BE2C (cell line): ENCODE measurements at regions not wholly inside any gene's neighbourhood (a gene's known extent, or its start where the extent isn't known, plus 50 kb on each side); places are given as distances from the start of the nearest gene placed in this dataset.

ENCODE experiments used
- DNase-seq: peaks from one replicate; pipeline ENCODE4 v3.0.0-alpha.2; 2020
- H3K27me3 ChIP-seq: fragments of 250-450 bp; sonication (Bioruptor Pico); 2 replicates; pipeline ENCODE4 v1.5.1; 2020; ENCODE audit warnings: mild to moderate bottlenecking
- H3K36me3 ChIP-seq: fragments of 250-450 bp; sonication (Bioruptor Pico); 2 replicates; pipeline ENCODE4 v1.5.1; 2020; ENCODE audit warnings: mild to moderate bottlenecking
- H3K4me1 ChIP-seq: fragments of 250-450 bp; sonication (Bioruptor Pico); 2 replicates; pipeline ENCODE4 v1.5.1; 2020
- H3K4me3 ChIP-seq: 2 replicates; pipeline ENCODE4 v1.5.1; 2011; ENCODE audit warnings: low read depth, low read length
- H3K9me3 ChIP-seq: fragments of 250-450 bp; sonication (Bioruptor Pico); 2 replicates; pipeline ENCODE4 v1.5.1; 2020
- CTCF ChIP-seq: IDR thresholded peaks from 2 replicates; pipeline ENCODE4 v1.5.1; 2012; ENCODE audit warnings: mild to moderate bottlenecking, low read depth, low read length

DNA sequence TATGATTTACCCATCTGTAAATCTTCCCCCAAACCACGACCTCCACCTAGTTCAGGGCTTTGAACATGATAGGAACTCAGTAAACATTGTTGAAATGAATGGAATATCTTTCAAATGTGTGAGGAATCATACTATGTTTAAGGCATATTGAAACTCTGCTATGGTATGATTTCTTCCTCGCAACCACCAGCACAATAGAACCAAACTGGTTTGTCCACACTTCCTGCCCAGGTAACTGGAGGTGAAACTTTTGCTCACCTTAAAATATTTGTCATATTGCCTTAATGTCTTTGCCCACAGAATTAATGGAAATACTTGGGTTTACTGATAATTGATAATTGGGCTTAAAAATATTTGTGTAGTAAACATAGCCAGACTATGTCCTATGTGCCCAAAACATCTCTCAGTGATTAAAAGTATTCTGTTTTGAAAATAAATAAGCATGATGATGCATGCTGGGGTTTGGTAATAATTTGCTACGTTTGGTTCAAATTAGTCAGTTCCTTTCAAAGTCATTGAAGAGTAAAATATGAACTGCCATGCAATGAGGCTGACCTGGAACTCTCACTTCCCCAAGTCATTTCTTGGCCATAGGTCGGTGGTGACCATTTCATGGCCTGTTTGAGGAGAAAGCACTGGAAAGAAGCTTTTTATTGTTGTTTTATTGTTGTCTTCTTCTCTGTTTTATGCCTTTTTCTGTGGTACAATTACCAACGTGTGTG is 73.3 kb downstream of the TNFSF18 start:
- Histone ChIP-seq H3K4me1 (no peaks in the 10 kb centered on the region), H3K36me3 (no peaks in the 10 kb centered on the region), H3K4me3 (no peak overlapping the region), H3K9me3 (no peaks in the 10 kb centered on the region), H3K27me3 (no peaks in the 10 kb centered on the region)
- TF ChIP-seq CTCF, result no peak
- DNase-seq, result no peak

DNA sequence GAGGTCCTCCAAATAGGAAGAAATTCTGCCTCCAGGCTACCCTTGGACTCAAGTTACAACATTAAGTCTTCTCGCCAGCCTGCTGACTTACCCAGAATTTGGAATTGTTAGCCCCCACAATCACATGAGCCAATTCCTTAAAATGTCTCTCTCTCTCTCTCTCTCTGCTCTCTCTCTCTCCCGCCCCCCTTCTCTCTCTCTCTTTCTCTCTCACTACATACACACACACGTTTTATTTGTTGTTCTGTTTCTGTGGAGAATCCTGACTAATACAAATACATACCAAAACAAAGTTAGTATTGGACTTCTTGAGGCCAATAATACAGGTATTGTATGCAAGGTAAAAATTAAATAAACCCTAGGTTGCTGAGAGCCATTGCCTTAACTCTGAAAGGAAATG is 72.1 kb downstream of the TNFSF18 start:
- Histone ChIP-seq H3K9me3 (no peaks in the 10 kb centered on the region), H3K4me1 (no peaks in the 10 kb centered on the region), H3K36me3 (no peaks in the 10 kb centered on the region), H3K27me3 (no peaks in the 10 kb centered on the region), H3K4me3 (no peak overlapping the region)
- TF ChIP-seq CTCF, result no peak
- no peak for DNase-seq

DNA sequence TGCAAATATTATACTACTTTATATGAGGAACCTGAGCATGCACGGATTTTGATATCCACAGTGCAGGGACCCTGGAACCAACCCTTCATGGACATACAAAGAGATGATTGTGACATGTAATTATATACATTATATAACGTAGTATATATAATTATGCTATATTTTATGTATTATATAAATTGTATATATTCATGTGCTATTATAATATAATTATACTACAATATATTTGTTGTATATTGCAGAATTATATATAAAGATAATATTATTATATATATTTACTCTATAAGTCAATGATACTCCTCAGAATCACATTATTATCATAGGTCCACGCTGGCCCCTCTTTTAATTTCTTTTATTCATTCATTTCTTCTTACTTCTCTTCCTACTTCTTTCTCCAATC is 70.9 kb downstream of the TNFSF18 start:
- Histone ChIP-seq H3K27me3 (no peaks in the 10 kb centered on the region), H3K4me1 (no peaks in the 10 kb centered on the region), H3K9me3 (no peaks in the 10 kb centered on the region), H3K36me3 (no peaks in the 10 kb centered on the region), H3K4me3 (no peak overlapping the region)
- no peak for DNase-seq
- TF ChIP-seq CTCF, result no peak

DNA sequence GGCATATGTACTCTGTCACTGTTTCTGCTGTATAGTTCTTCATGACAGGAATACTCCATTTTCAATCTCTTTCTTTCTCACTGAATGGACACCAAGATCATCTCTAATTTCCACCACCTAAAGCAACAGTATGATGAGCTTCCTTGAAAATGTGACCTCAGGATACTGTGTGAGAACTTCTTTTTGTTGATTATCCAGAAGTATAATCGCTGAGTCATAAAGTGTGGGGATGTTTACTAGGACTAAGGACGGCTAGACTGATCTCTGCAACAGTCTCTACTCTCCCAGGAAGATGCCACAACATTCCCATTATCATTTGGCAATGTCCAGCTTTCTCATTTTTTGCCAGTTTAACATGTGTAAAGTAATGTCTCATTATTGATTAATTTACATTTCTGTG is 70.3 kb downstream of the TNFSF18 start:
- H3K27me3 ChIP-seq, result no peaks in the 10 kb centered on the region
- no peak for DNase-seq
- H3K4me1 ChIP-seq, result no peaks in the 10 kb centered on the region
- H3K36me3 ChIP-seq, result no peaks in the 10 kb centered on the region
- H3K4me3 ChIP-seq, result no peak overlapping the region
- no peaks in the 10 kb centered on the region for H3K9me3 ChIP-seq
- no peak for TF ChIP-seq CTCF

- Histone ChIP-seq H3K27me3 (no peaks in the 10 kb centered on the region), H3K9me3 (no peaks in the 10 kb centered on the region), H3K36me3 (no peaks in the 10 kb centered on the region), H3K4me1 (no peaks in the 10 kb centered on the region), H3K4me3 (no peak overlapping the region)
- no peak for DNase-seq
- TF ChIP-seq CTCF, result no peak
These were observed 69.8 kb downstream of the TNFSF18 start for GRCh38 chr1:172980971-172981370.
